DMS114 treated with DMSO at 0.1 percent for 48 hours (cell line): ENCODE measurements at regions not wholly inside any gene's neighbourhood (a gene's known extent, or its start where the extent isn't known, plus 50 kb on each side); places are given as distances from the start of the nearest gene placed in this dataset.
"Not testable (repeated sequence)": the region's sequence is repeated elsewhere in the genome, so short reads cannot be mapped to it uniquely, and the experiment has no call there.

Source experiments
- DNase-seq: peaks from one replicate; lab custom pipeline; 2025; ENCODE audit not compliant: unreplicated experiment; lab: John Stamatoyannopoulos, UW

DNA sequence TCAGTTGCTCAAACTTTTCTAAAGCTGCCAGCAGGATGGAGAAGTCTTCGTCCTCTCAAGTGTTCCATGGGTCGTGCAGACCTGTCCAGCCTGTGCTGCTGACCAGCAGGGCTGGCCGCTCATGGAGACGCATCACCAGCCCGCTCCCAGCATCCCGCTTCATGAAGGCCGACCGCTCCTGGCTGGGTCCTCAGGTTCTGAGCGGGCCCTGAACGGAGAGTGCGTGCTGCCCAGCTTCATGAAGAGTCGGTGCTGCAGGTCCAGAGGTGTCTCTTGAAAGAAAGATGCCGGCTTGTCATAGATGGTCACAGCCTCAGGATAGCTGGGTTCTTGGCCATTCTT lies 75.8 kb upstream of the KCNAB1 start:
- no peak for DNase-seq

- DNase-seq: not testable (repeated sequence)
Measured at GRCh38 chr3:156048483-156048882, 71.9 kb upstream of the KCNAB1 start.

- DNase-seq: no peak
Measured at GRCh38 chr3:156050918-156051317, 69.5 kb upstream of the KCNAB1 start.

GRCh38 chr3:156051651-156052050 lies 68.7 kb upstream of the KCNAB1 start:
- no peak for DNase-seq

GRCh38 chr3:156052115-156052514 lies 68.3 kb upstream of the KCNAB1 start:
- no peak for DNase-seq

- no peak for DNase-seq
Measured at GRCh38 chr3:156059950-156060501, 60.4 kb upstream of the KCNAB1 start.

- not testable (repeated sequence) for DNase-seq
Measured at GRCh38 chr3:156068151-156068550, 52.2 kb upstream of the KCNAB1 start.

- DNase-seq: no peak
Measured at GRCh38 chr3:156070028-156070427, 50.4 kb upstream of the KCNAB1 start.
